ENCODE measurements at regions not wholly inside any gene's neighbourhood (a gene's known extent, or its start where the extent isn't known, plus 50 kb on each side); places are given as distances from the start of the nearest gene placed in this dataset.

DNA sequence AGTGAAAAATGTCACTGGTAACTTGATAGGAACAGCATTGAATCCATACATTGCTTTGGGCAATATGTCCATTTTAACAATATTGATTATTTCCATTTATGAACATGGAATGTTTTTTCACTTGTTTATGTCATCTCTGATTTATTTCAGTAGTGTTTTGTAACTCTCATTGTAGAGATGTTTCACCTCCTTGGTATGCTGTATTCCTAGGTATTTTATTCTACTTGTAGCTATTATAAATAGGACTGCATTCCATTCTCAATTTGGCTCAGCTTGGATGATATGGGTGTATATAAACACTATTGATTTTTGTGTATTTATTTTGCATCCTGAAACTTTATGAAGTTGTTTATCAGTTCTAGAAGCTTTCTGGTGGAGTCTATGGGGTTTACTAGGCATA, 730.3 kb downstream of the DOK5 start:
- TF ChIP-seq EZH2 (IDR thresholded peaks at IDR 0.05; ENCODE audit: low read length, missing control alignments), result no peak
- no peak for TF ChIP-seq CTCF (conservative IDR thresholded peaks at IDR 0.05 in 1 of 2, IDR thresholded peaks at IDR 0.05 in 1 of 2; ENCODE audit: low read depth in 1 of 2, low read length in 2 of 2)

All from fibroblast of lung (primary cell).